GM23248 (cell line): ENCODE measurements at regions not wholly inside any gene's neighbourhood (a gene's known extent, or its start where the extent isn't known, plus 50 kb on each side); places are given as distances from the start of the nearest gene placed in this dataset.
"Not testable (repeated sequence)": the region's sequence is repeated elsewhere in the genome, so short reads cannot be mapped to it uniquely, and the experiment has no call there.

Experiments used
- DNase-seq: peaks from one replicate; pipeline ENCODE4 v3.0.0-alpha.2; 2015
- H2AFZ ChIP-seq: fragments of 200-600 bp; sonication (generic); 2 replicates; pipeline ENCODE4 v1.6.1; 2016; ENCODE audit warnings: antibody characterized with exemption
- H3F3A ChIP-seq: fragments of 200-600 bp; sonication (generic); 2 replicates; pipeline ENCODE4 v1.6.1; 2016; ENCODE audit warnings: mild to moderate bottlenecking, antibody characterized with exemption, mixed run types; ENCODE audit not compliant: insufficient read depth
- H3K27ac ChIP-seq: fragments of 200-600 bp; sonication (generic); 2 replicates; pipeline ENCODE4 v1.5.1; 2016; ENCODE audit warnings: mild to moderate bottlenecking
- H3K27me3 ChIP-seq: fragments of 200-600 bp; sonication (generic); replicated peaks from 2 replicates; pipeline ENCODE4 v1.6.1; 2016; ENCODE audit warnings: mild to moderate bottlenecking; ENCODE audit not compliant: insufficient read depth
- H3K36me3 ChIP-seq: fragments of 200-600 bp; sonication (generic); 2 replicates; pipeline ENCODE4 v1.6.1; 2016; ENCODE audit warnings: low read depth, mild to moderate bottlenecking
- H3K4me1 ChIP-seq: fragments of 200-600 bp; sonication (generic); 2 replicates; pipeline ENCODE4 v1.6.1; 2016; ENCODE audit warnings: mild to moderate bottlenecking; ENCODE audit not compliant: insufficient read depth
- H3K4me2 ChIP-seq: fragments of 200-600 bp; sonication (generic); one replicate; pipeline ENCODE4 v1.6.1; 2016; ENCODE audit warnings: mild to moderate bottlenecking; ENCODE audit not compliant: unreplicated experiment
- H3K4me3 ChIP-seq: fragments of 200-600 bp; sonication (generic); 2 replicates; pipeline ENCODE4 v1.5.1; 2016; ENCODE audit warnings: mild to moderate bottlenecking
- H3K79me2 ChIP-seq: fragments of 200-600 bp; sonication (generic); 2 replicates; pipeline ENCODE4 v1.6.1; 2016; ENCODE audit warnings: mild to moderate bottlenecking; ENCODE audit not compliant: insufficient read depth
- H3K9ac ChIP-seq: fragments of 200-600 bp; sonication (generic); 2 replicates; pipeline ENCODE4 v1.6.1; 2016; ENCODE audit warnings: mild to moderate bottlenecking
- H3K9me2 ChIP-seq: fragments of 200-600 bp; sonication (generic); 2 replicates; pipeline ENCODE4 v1.6.1; 2016; ENCODE audit warnings: mixed run types, mild to moderate bottlenecking, moderate library complexity; ENCODE audit not compliant: insufficient read depth
- H3K9me3 ChIP-seq: fragments of 200-600 bp; sonication (generic); one replicate; pipeline ENCODE4 v1.6.1; 2017; ENCODE audit warnings: low read depth
- H4K20me1 ChIP-seq: fragments of 200-600 bp; sonication (generic); 2 replicates; pipeline ENCODE4 v1.6.0; 2016; ENCODE audit not compliant: insufficient read depth
- EZH2 ChIP-seq: fragments of 200-600 bp; sonication (generic); IDR thresholded peaks from 2 replicates; pipeline ENCODE4 v1.6.1; 2018; ENCODE audit warnings: antibody characterized with exemption, mild to moderate bottlenecking; ENCODE audit not compliant: insufficient read depth, poor library complexity, severe bottlenecking
- EZH2phosphoT487 ChIP-seq: fragments of 200-600 bp; sonication (generic); IDR thresholded peaks from 2 replicates; pipeline ENCODE4 v1.6.1; 2018; ENCODE audit warnings: antibody characterized with exemption, moderate library complexity, mild to moderate bottlenecking, low read depth; ENCODE audit not compliant: insufficient read depth
- WGBS, 2 experiments: methylation state at CpG; one replicate each; pipeline ENCODE4 v1.1.6; 2015 to 2017; ENCODE audit warnings: low lambda C conversion rate in 2 of 2, low coverage in 1 of 2; ENCODE audit errors: missing lambda C conversion rate in 2 of 2; 5-methylcytosine and 5-hydroxymethylcytosine counted together
- in situ Hi-C: fragments of 300-500 bp; cut with MboI; formaldehyde crosslinking; loops from 2 replicates; pipeline ENCODE4 v1.15.0; 2020

GRCh38 chr17:63078707-63079106 is 112.7 kb downstream of the TANC2 start:
- Histone ChIP-seq H2AFZ (no peak overlapping the region), H3K36me3 (0 out of 2 replicates have a peak, but pooled peaks cover 8% of the 10 kb centered on the region), H3K4me3 (no peak overlapping the region), H3K4me1 (peaks cover 29% of the 10 kb centered on the region), H3K27me3 (no peaks in the 10 kb centered on the region), H3K4me2 (no peak overlapping the region), H3K27ac (no peak overlapping the region), H3F3A (peaks cover 13% of the 10 kb centered on the region), H3K9ac (no peak overlapping the region), H4K20me1 (no peaks in the 10 kb centered on the region; the same call in 1 of the 2 replicates), H3K9me3 (no peaks in the 10 kb centered on the region), H3K9me2 (no peaks in the 10 kb centered on the region), H3K79me2 (peaks cover 12% of the 10 kb centered on the region)
- 65 to 75% methylated on average over 3 of the region's 3 CpGs for WGBS, 2 experiments
- in situ Hi-C loops: no loop called here
- TF ChIP-seq EZH2: no peak
- no peak for TF ChIP-seq EZH2phosphoT487
- DNase-seq: no peak

GRCh38 chr17:63082273-63082861 is 116.3 kb downstream of the TANC2 start:
- H3K79me2 ChIP-seq: no peaks in the 10 kb centered on the region; the same call in 1 of the 2 replicates
- 94 to 100% methylated on average over 2 of the region's 2 CpGs for WGBS, 2 experiments
- peaks cover 28% of the 10 kb centered on the region for H3F3A ChIP-seq

GRCh38 chr17:63082952-63083351 is 116.9 kb downstream of the TANC2 start:
- Histone ChIP-seq H3K4me2 (no peak overlapping the region), H3K36me3 (peaks cover 8% of the 10 kb centered on the region; the same call in 1 of the 2 replicates), H2AFZ (no peak overlapping the region), H3F3A (peaks cover 28% of the 10 kb centered on the region), H3K27me3 (no peaks in the 10 kb centered on the region), H3K9me2 (no peaks in the 10 kb centered on the region), H3K4me3 (no peak overlapping the region), H3K4me1 (peaks cover 29% of the 10 kb centered on the region), H4K20me1 (peaks cover 10% of the 10 kb centered on the region; the same call in 1 of the 2 replicates), H3K27ac (peak overlapping the region; percentile 33), H3K9me3 (no peaks in the 10 kb centered on the region), H3K79me2 (no peaks in the 10 kb centered on the region; the same call in 1 of the 2 replicates), H3K9ac (no peak overlapping the region)
- TF ChIP-seq EZH2 (no peak), EZH2phosphoT487 (no peak)
- in situ Hi-C loops: loop anchor here (10.0 kb wide), 1 partner anchor 312 kb away; no protein-coding TSS in a partner anchor
- peak; percentile 51 for DNase-seq
- WGBS, 2 experiments: 35 to 73% methylated on average over 1 of the region's 1 CpG

More at GRCh38 chr17:63082273-63082861, 116.3 kb downstream of the TANC2 start:
- no peak overlapping the region for H2AFZ ChIP-seq
- no peak overlapping the region for H3K4me3 ChIP-seq
- H3K27me3 ChIP-seq: no peaks in the 10 kb centered on the region
- H3K4me1 ChIP-seq: peaks cover 29% of the 10 kb centered on the region
- DNase-seq: peak; percentile 60
- H3K4me2 ChIP-seq: no peak overlapping the region
- peak overlapping the region; percentile 33 for H3K27ac ChIP-seq
- no peaks in the 10 kb centered on the region for H3K9me3 ChIP-seq
- peaks cover 8% of the 10 kb centered on the region; the same call in 1 of the 2 replicates for H3K36me3 ChIP-seq
- TF ChIP-seq EZH2phosphoT487: no peak
- TF ChIP-seq EZH2: no peak
- peaks cover 10% of the 10 kb centered on the region; the same call in 1 of the 2 replicates for H4K20me1 ChIP-seq
- H3K9ac ChIP-seq: no peak overlapping the region
- H3K9me2 ChIP-seq: no peaks in the 10 kb centered on the region
- in situ Hi-C loops: loop anchor here (10.0 kb wide), 1 partner anchor 312 kb away; no protein-coding TSS in a partner anchor

GRCh38 chr17:63086483-63087185 is 120.6 kb downstream of the TANC2 start:
- Histone ChIP-seq H3K9me2 (no peaks in the 10 kb centered on the region), H3K4me1 (peaks cover 17% of the 10 kb centered on the region), H3K9ac (no peak overlapping the region), H3K36me3 (peaks cover 8% of the 10 kb centered on the region; the same call in 1 of the 2 replicates), H3F3A (peaks cover 34% of the 10 kb centered on the region), H3K9me3 (no peaks in the 10 kb centered on the region), H3K27me3 (no peaks in the 10 kb centered on the region), H2AFZ (no peak overlapping the region), H4K20me1 (peaks cover 10% of the 10 kb centered on the region; the same call in 1 of the 2 replicates), H3K79me2 (no peaks in the 10 kb centered on the region; the same call in none of the 2 replicates), H3K4me2 (no peak overlapping the region), H3K27ac (no peak overlapping the region), H3K4me3 (no peak overlapping the region)
- WGBS, 2 experiments: 92 to 95% methylated on average over 9 of the region's 9 CpGs
- in situ Hi-C loops: loop anchor here (10.0 kb wide), 1 partner anchor 308 kb away; no protein-coding TSS in a partner anchor
- no peak for TF ChIP-seq EZH2
- TF ChIP-seq EZH2phosphoT487: no peak
- no peak for DNase-seq

- H3K4me1 ChIP-seq, in situ Hi-C loops, DNase-seq, H3K9ac ChIP-seq, H3K9me3 ChIP-seq, H3F3A ChIP-seq, H3K4me3 ChIP-seq, H3K36me3 ChIP-seq, H3K9me2 ChIP-seq, H4K20me1 ChIP-seq, H3K4me2 ChIP-seq, H2AFZ ChIP-seq, H3K27ac ChIP-seq, H3K79me2 ChIP-seq, H3K27me3 ChIP-seq: not testable (repeated sequence)
- 96% methylated on average over 7 of the region's 7 CpGs for WGBS, 2 experiments
Measured at GRCh38 chr17:63090358-63091114, 124.5 kb downstream of the TANC2 start.

- H4K20me1 ChIP-seq, H3K4me3 ChIP-seq, DNase-seq, H3K27me3 ChIP-seq, in situ Hi-C loops, H3K36me3 ChIP-seq, H3K79me2 ChIP-seq, H2AFZ ChIP-seq, H3K27ac ChIP-seq, H3K9ac ChIP-seq, H3K9me2 ChIP-seq, H3K9me3 ChIP-seq, H3K4me2 ChIP-seq: not testable (repeated sequence)
- Histone ChIP-seq H3F3A (peaks cover 17% of the 10 kb centered on the region), H3K4me1 (peaks cover 17% of the 10 kb centered on the region)
Measured at GRCh38 chr17:63091909-63092308, 125.9 kb downstream of the TANC2 start.
